GM23338 (cell line): ENCODE measurements at regions not wholly inside any gene's neighbourhood (a gene's known extent, or its start where the extent isn't known, plus 50 kb on each side); places are given as distances from the start of the nearest gene placed in this dataset.

Source experiments
- ATAC-seq: fragments of 200-7000 bp; cut with Tn5 transposase; 3 replicates; pipeline ENCODE4 v1.9.1; 2020
- DNase-seq: peaks from one replicate; pipeline ENCODE4 v3.0.0-alpha.2; 2015; ENCODE audit warnings: low spot score
- H2AFZ ChIP-seq: fragments of 200-600 bp; sonication (generic); 2 replicates; pipeline ENCODE4 v1.8.0; 2016; ENCODE audit warnings: antibody characterized with exemption, mild to moderate bottlenecking, moderate library complexity
- H3F3A ChIP-seq: fragments of 200-600 bp; sonication (generic); replicated peaks from 2 replicates; pipeline ENCODE4 v1.8.0; 2017; ENCODE audit warnings: antibody characterized with exemption, mixed run types, low read depth
- H3K27ac ChIP-seq: fragments of 200-600 bp; sonication (generic); 2 replicates; pipeline ENCODE4 v1.6.1; 2016; ENCODE audit warnings: low read depth
- H3K27me3 ChIP-seq: fragments of 200-600 bp; sonication (generic); 2 replicates; pipeline ENCODE4 v1.8.0; 2016; ENCODE audit warnings: mild to moderate bottlenecking, mixed run types, moderate library complexity; ENCODE audit not compliant: insufficient read depth
- H3K36me3 ChIP-seq: fragments of 200-600 bp; sonication (generic); 2 replicates; pipeline ENCODE4 v1.8.0; 2016; ENCODE audit warnings: mild to moderate bottlenecking; ENCODE audit not compliant: insufficient read depth
- H3K4me1 ChIP-seq: fragments of 200-600 bp; sonication (generic); 2 replicates; pipeline ENCODE4 v1.8.0; 2016; ENCODE audit warnings: mild to moderate bottlenecking, moderate library complexity; ENCODE audit not compliant: insufficient read depth
- H3K4me2 ChIP-seq: fragments of 200-600 bp; sonication (generic); 2 replicates; pipeline ENCODE4 v1.7.1; 2017; ENCODE audit warnings: mixed run types
- H3K4me3 ChIP-seq: fragments of 200-600 bp; sonication (generic); 2 replicates; pipeline ENCODE4 v1.6.1; 2016; ENCODE audit warnings: mixed run types
- H3K79me2 ChIP-seq: fragments of 200-600 bp; sonication (generic); replicated peaks from 2 replicates; pipeline ENCODE4 v1.8.0; 2017; ENCODE audit warnings: mild to moderate bottlenecking; ENCODE audit not compliant: insufficient read depth
- H3K9me2 ChIP-seq: fragments of 200-600 bp; sonication (generic); 2 replicates; pipeline ENCODE4 v1.8.0; 2017; ENCODE audit not compliant: insufficient read depth
- H4K20me1 ChIP-seq: fragments of 200-600 bp; sonication (generic); replicated peaks from 2 replicates; pipeline ENCODE4 v1.8.0; 2017; ENCODE audit warnings: mild to moderate bottlenecking; ENCODE audit not compliant: insufficient read depth
- H3K27ac Mint-ChIP-seq: 2 replicates; pipeline ENCODE4 v1.8.0; 2020; ENCODE audit warnings: inconsistent platforms, mild to moderate bottlenecking, moderate library complexity, mixed read lengths
- H3K27me3 Mint-ChIP-seq: 3 replicates; pipeline ENCODE4 v1.8.0; 2022; ENCODE audit warnings: low read depth, mild to moderate bottlenecking, moderate library complexity, mixed read lengths, inconsistent platforms; ENCODE audit not compliant: insufficient read depth, poor library complexity
- H3K36me3 Mint-ChIP-seq: 3 replicates; pipeline ENCODE4 v1.8.0; 2021; ENCODE audit warnings: low read depth, mild to moderate bottlenecking, inconsistent platforms, moderate library complexity, mixed read lengths
- H3K4me1 Mint-ChIP-seq: 3 replicates; pipeline ENCODE4 v1.8.0; 2020; ENCODE audit warnings: mild to moderate bottlenecking, inconsistent platforms, mixed read lengths
- H3K4me3 Mint-ChIP-seq: 3 replicates; pipeline ENCODE4 v1.8.0; 2021; ENCODE audit warnings: moderate library complexity, mild to moderate bottlenecking, inconsistent platforms, mixed read lengths
- H3K9me3 Mint-ChIP-seq: 3 replicates; pipeline ENCODE4 v1.8.0; 2020; ENCODE audit warnings: moderate library complexity, mild to moderate bottlenecking, inconsistent platforms, mixed read lengths
- CREB1 ChIP-seq: fragments of 250-450 bp; sonication (Bioruptor Pico); IDR thresholded peaks from 2 replicates; pipeline ENCODE4 v1.5.0; 2020; ENCODE audit warnings: low read depth, mild to moderate bottlenecking, moderate library complexity
- CTCF ChIP-seq, 2 experiments: fragments of 200-600 bp in 1 of 2; sonication (generic) in 1 of 2; conservative IDR thresholded peaks; 2 replicates each; pipeline versions ENCODE4 v1.5.1 to v1.6.1; 2016 to 2017; ENCODE audit warnings: antibody characterized with exemption in 2 of 2, low read depth in 2 of 2, mild to moderate bottlenecking in 2 of 2, moderate library complexity in 1 of 2
- ETS1 ChIP-seq: IDR thresholded peaks from 2 replicates; pipeline ENCODE4 v1.6.1; 2016; ENCODE audit warnings: antibody characterized with exemption
- EZH2 ChIP-seq: fragments of 200-600 bp; sonication (generic); IDR thresholded peaks from one replicate; pipeline ENCODE4 v1.8.0; 2017; ENCODE audit warnings: antibody characterized with exemption, mild to moderate bottlenecking, low read depth; ENCODE audit not compliant: unreplicated experiment
- EZH2phosphoT487 ChIP-seq: fragments of 200-600 bp; sonication (generic); IDR thresholded peaks from one replicate; pipeline ENCODE4 v1.8.1; 2018; ENCODE audit warnings: antibody characterized with exemption; ENCODE audit not compliant: unreplicated experiment
- JUNB ChIP-seq: IDR thresholded peaks from one replicate; pipeline ENCODE4 v1.6.1; 2016; ENCODE audit warnings: antibody characterized with exemption; ENCODE audit not compliant: unreplicated experiment
- NANOG ChIP-seq: IDR thresholded peaks from 2 replicates; pipeline ENCODE4 v1.6.1; 2016; ENCODE audit warnings: antibody characterized with exemption, borderline replicate concordance
- POLR2AphosphoS5 ChIP-seq: IDR thresholded peaks from 2 replicates; pipeline ENCODE4 v1.6.1; 2016; ENCODE audit warnings: antibody characterized with exemption, low read depth
- REST ChIP-seq: IDR thresholded peaks from one replicate; pipeline ENCODE4 v1.6.1; 2018; ENCODE audit warnings: antibody characterized with exemption; ENCODE audit not compliant: unreplicated experiment
- STAT1 ChIP-seq: IDR thresholded peaks from one replicate; pipeline ENCODE4 v1.6.1; 2016; ENCODE audit warnings: antibody characterized with exemption; ENCODE audit not compliant: unreplicated experiment
- ZNF114 ChIP-seq: fragments of 250-450 bp; sonication (Bioruptor Pico); IDR thresholded peaks from 2 replicates; pipeline ENCODE4 v1.5.0; 2020; ENCODE audit warnings: mild to moderate bottlenecking, moderate library complexity
- ZNF331 ChIP-seq: fragments of 250-450 bp; sonication (Bioruptor Pico); IDR thresholded peaks from 2 replicates; pipeline ENCODE4 v1.5.0; 2020; ENCODE audit warnings: low read depth, mild to moderate bottlenecking, moderate library complexity
- ZNF462 ChIP-seq: fragments of 250-450 bp; sonication (Bioruptor Pico); IDR thresholded peaks from 2 replicates; pipeline ENCODE4 v1.5.0; 2020; ENCODE audit warnings: mild to moderate bottlenecking, moderate library complexity

- no peaks in the 10 kb centered on the region for H3K4me1 Mint-ChIP-seq
- no peaks in the 10 kb centered on the region for H4K20me1 ChIP-seq
- H3K27me3 Mint-ChIP-seq, result peaks cover 6% of the 10 kb centered on the region
- no peak overlapping the region for H3K4me3 Mint-ChIP-seq
- H3K4me2 ChIP-seq, result no peak overlapping the region
- H3K36me3 ChIP-seq, result no peaks in the 10 kb centered on the region
- peaks cover 9% of the 10 kb centered on the region for H3K27me3 ChIP-seq
- H3K4me1 ChIP-seq, result peaks cover 8% of the 10 kb centered on the region; the same call in 1 of the 2 replicates
- no peak for DNase-seq
- H3K79me2 ChIP-seq, result no peaks in the 10 kb centered on the region
- no peak overlapping the region for H3K4me3 ChIP-seq
- no peaks in the 10 kb centered on the region; the same call in 1 of the 2 replicates for H3F3A ChIP-seq
- no peaks in the 10 kb centered on the region for H3K36me3 Mint-ChIP-seq
- H3K27ac ChIP-seq, result no peak overlapping the region
- H2AFZ ChIP-seq, result no peak overlapping the region
- no peak for ATAC-seq
- no peaks in the 10 kb centered on the region for H3K9me2 ChIP-seq
- no peak overlapping the region for H3K27ac Mint-ChIP-seq
- 0 out of 3 replicates have a peak, but pooled peaks cover 5% of the 10 kb centered on the region for H3K9me3 Mint-ChIP-seq
- no peak for TF ChIP-seq ZNF462 (CRISPR knock-in tag)
- no peak for TF ChIP-seq ETS1
- no peak for TF ChIP-seq CTCF (conservative IDR thresholded peaks at IDR 0.05; ENCODE audit: low read depth in 2 of 2)
- TF ChIP-seq EZH2, result no peak
- no peak for TF ChIP-seq POLR2AphosphoS5
- no peak for TF ChIP-seq CREB1 (CRISPR knock-in tag)
- no peak for TF ChIP-seq NANOG
- no peak for TF ChIP-seq ZNF114 (CRISPR knock-in tag)
- TF ChIP-seq EZH2phosphoT487, result no peak
- no peak for TF ChIP-seq JUNB
- TF ChIP-seq STAT1, result no peak
- TF ChIP-seq REST, result no peak
- no peak for TF ChIP-seq ZNF331
Measured at GRCh38 chr6:28651161-28651560, 125.5 kb downstream of the GPX5 start.
